GM23248 (cell line): ENCODE measurements at regions not wholly inside any gene's neighbourhood (a gene's known extent, or its start where the extent isn't known, plus 50 kb on each side); places are given as distances from the start of the nearest gene placed in this dataset.

ENCODE experiments used
- EZH2 ChIP-seq: fragments of 200-600 bp; sonication (generic); IDR thresholded peaks from 2 replicates; pipeline ENCODE4 v1.6.1; 2018; ENCODE audit warnings: antibody characterized with exemption, mild to moderate bottlenecking; ENCODE audit not compliant: insufficient read depth, poor library complexity, severe bottlenecking
- EZH2phosphoT487 ChIP-seq: fragments of 200-600 bp; sonication (generic); IDR thresholded peaks from 2 replicates; pipeline ENCODE4 v1.6.1; 2018; ENCODE audit warnings: antibody characterized with exemption, moderate library complexity, mild to moderate bottlenecking, low read depth; ENCODE audit not compliant: insufficient read depth

DNA sequence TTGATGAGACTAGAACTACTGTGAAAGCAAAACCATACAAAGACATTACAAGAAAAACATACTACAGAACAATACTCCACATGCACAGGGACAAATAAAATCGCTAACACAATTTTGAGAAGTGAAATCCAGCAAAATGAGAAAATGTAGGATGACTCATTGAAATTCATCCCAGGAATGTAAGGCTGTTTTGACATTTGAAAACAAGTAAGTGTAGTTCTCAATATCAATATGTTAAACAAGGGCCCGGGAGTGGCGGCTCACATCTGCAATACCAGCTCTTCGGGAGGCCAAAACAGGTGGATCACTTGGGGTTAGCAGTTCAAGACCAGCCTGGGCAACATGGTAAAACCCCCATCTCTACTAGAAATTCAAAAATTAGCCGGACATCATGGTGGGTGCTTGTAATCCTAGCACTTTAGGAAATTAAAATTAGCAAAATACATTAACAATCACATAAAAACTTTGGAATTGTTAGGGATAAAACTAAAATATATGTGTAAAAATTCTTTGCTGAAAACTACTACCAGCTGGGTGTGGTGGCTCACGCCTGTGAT is 113.7 kb upstream of the ADARB2 start:
- no peak for TF ChIP-seq EZH2
- no peak for TF ChIP-seq EZH2phosphoT487
